GM18907 (cell line): ENCODE measurements at regions not wholly inside any gene's neighbourhood (a gene's known extent, or its start where the extent isn't known, plus 50 kb on each side); places are given as distances from the start of the nearest gene placed in this dataset.
"Not testable (repeated sequence)": the region's sequence is repeated elsewhere in the genome, so short reads cannot be mapped to it uniquely, and the experiment has no call there.

Source experiments
- ATAC-seq: cut with Tn5 transposase; IDR thresholded peaks from one replicate; pipeline ENCODE4 v1.9.1; 2021; ENCODE audit warnings: mild to moderate bottlenecking, moderate library complexity; ENCODE audit not compliant: unreplicated experiment

- no peak for ATAC-seq
These were observed 78.3 kb upstream of the ANKRD55 start for GRCh38 chr5:56311306-56311905.

- no peak for ATAC-seq
These were observed 77.6 kb upstream of the ANKRD55 start for GRCh38 chr5:56310711-56311204.

GRCh38 chr5:56309262-56309826, 76.2 kb upstream of the ANKRD55 start:
- no peak for ATAC-seq

- ATAC-seq: no peak
These were observed 74.7 kb upstream of the ANKRD55 start for GRCh38 chr5:56307714-56308333.

GRCh38 chr5:56306433-56307150, 73.5 kb upstream of the ANKRD55 start:
- ATAC-seq: no peak

- ATAC-seq: no peak
These were observed 72.1 kb upstream of the ANKRD55 start for GRCh38 chr5:56305001-56305950.

GRCh38 chr5:56303511-56303910, 70.4 kb upstream of the ANKRD55 start:
- no peak for ATAC-seq

GRCh38 chr5:56302027-56302426, 68.9 kb upstream of the ANKRD55 start:
- no peak for ATAC-seq

GRCh38 chr5:56301069-56301468, 67.9 kb upstream of the ANKRD55 start:
- ATAC-seq: no peak

- ATAC-seq: no peak
These were observed 66.1 kb upstream of the ANKRD55 start for GRCh38 chr5:56299212-56299611.

GRCh38 chr5:56298336-56299090, 65.4 kb upstream of the ANKRD55 start:
- no peak for ATAC-seq

GRCh38 chr5:56297851-56298250, 64.7 kb upstream of the ANKRD55 start:
- no peak for ATAC-seq

- ATAC-seq: not testable (repeated sequence)
These were observed 62.2 kb upstream of the ANKRD55 start for GRCh38 chr5:56295311-56295710.

GRCh38 chr5:56294354-56294753, 61.2 kb upstream of the ANKRD55 start:
- ATAC-seq: no peak

- ATAC-seq: not testable (repeated sequence)
These were observed 59.7 kb upstream of the ANKRD55 start for GRCh38 chr5:56292874-56293273.

- ATAC-seq: no peak
These were observed 58.7 kb upstream of the ANKRD55 start for GRCh38 chr5:56291661-56292374.

GRCh38 chr5:56291079-56291643, 58.0 kb upstream of the ANKRD55 start:
- ATAC-seq: no peak

GRCh38 chr5:56290378-56291078, 57.4 kb upstream of the ANKRD55 start:
- ATAC-seq: no peak
